Kidney (tissue), 13 donors: ENCODE measurements at regions not wholly inside any gene's neighbourhood (a gene's known extent, or its start where the extent isn't known, plus 50 kb on each side); places are given as distances from the start of the nearest gene placed in this dataset.

ENCODE experiments used
- DNase-seq, 5 donors: peaks; one replicate each; pipeline ENCODE4 v3.0.0-alpha.2; 2013 to 2020
- FAIRE-seq: peaks from 2 replicates; lab custom pipeline; 2012; peaks lifted over from hg19 to GRCh38; lab: Jason Lieb, UNC
- H3K27ac ChIP-seq, 2 donors: one replicate each; pipeline ENCODE4 v1.7.0; 2013; ENCODE audit warnings: low read depth in 2 of 2, low read length in 2 of 2, inconsistent platforms in 1 of 2
- H3K27me3 ChIP-seq: one replicate; pipeline ENCODE4 v1.7.1; 2013; ENCODE audit warnings: low read length, inconsistent platforms; ENCODE audit not compliant: control insufficient read depth, insufficient read depth
- H3K36me3 ChIP-seq, 3 donors: one replicate each; pipeline versions ENCODE4 v1.7.0 to v1.7.1; 2013; ENCODE audit warnings: low read length in 3 of 3, control low read depth in 1 of 3, inconsistent platforms in 1 of 3; ENCODE audit not compliant: insufficient read depth in 3 of 3, control insufficient read depth in 2 of 3
- H3K4me1 ChIP-seq, 3 donors: one replicate each; pipeline versions ENCODE4 v1.7.0 to v1.7.1; 2013; ENCODE audit warnings: low read length in 3 of 3, inconsistent platforms in 1 of 3, low read depth in 1 of 3; ENCODE audit not compliant: control insufficient read depth in 2 of 3, insufficient read depth in 2 of 3
- H3K4me3 ChIP-seq, 3 donors: one replicate each; pipeline versions ENCODE4 v1.7.0 to v1.8.1; 2013; ENCODE audit warnings: low read length in 3 of 3, control low read depth in 1 of 3, inconsistent platforms in 1 of 3
- H3K9ac ChIP-seq, 3 donors: one replicate each; pipeline versions ENCODE4 v1.7.0 to v1.7.1; 2013; ENCODE audit warnings: low read length in 3 of 3, control low read depth in 1 of 3, inconsistent platforms in 1 of 3
- H3K9me3 ChIP-seq, 3 donors: one replicate each; pipeline versions ENCODE4 v1.7.0 to v1.7.1; 2013; ENCODE audit warnings: low read length in 3 of 3, control low read depth in 1 of 3, inconsistent platforms in 1 of 3; ENCODE audit not compliant: control insufficient read depth in 2 of 3, insufficient read depth in 1 of 3
- CTCF ChIP-seq: IDR thresholded peaks from 3 replicates; pipeline ENCODE4 v1.5.1; 2012; ENCODE audit warnings: mild to moderate bottlenecking, moderate library complexity, borderline replicate concordance; ENCODE audit not compliant: insufficient read depth; ENCODE audit errors: extremely low read depth
- intact Hi-C: fragments of 100-400 bp; cut with DNase I; formaldehyde crosslinking; loops from one replicate; pipeline ENCODE4 v1.11.1; 2022
- donor health status: control.
- donor health status: control.
- donor health status: control.
- donor health status: control.
- donor health status: control.
- donor health status: DM: yes; HTN: yes; CAD: no.
- donor health status: Normal renal cell carcinoma (clear cell type).

- H3K27ac ChIP-seq = no peak overlapping the region
- no peak overlapping the region for H3K9ac ChIP-seq
- no peaks in the 10 kb centered on the region for H3K36me3 ChIP-seq
- no peak for TF ChIP-seq CTCF
- H3K4me3 ChIP-seq = no peak overlapping the region
- DNase-seq = no peak
- no peak for FAIRE-seq
- no peaks in the 10 kb centered on the region for H3K4me1 ChIP-seq
- intact Hi-C loops = no loop called here
- no peaks in the 10 kb centered on the region for H3K27me3 ChIP-seq
- no peaks in the 10 kb centered on the region for H3K9me3 ChIP-seq
These were observed 232.8 kb downstream of the CHRM3 start for GRCh38 chr1:239619190-239619589.

- no peak for DNase-seq
- no peak for FAIRE-seq
- Histone ChIP-seq H3K36me3 (no peaks in the 10 kb centered on the region), H3K9me3 (no peaks in the 10 kb centered on the region), H3K4me3 (no peak overlapping the region), H3K27me3 (no peaks in the 10 kb centered on the region), H3K9ac (no peak overlapping the region), H3K27ac (no peak overlapping the region), H3K4me1 (no peaks in the 10 kb centered on the region)
- intact Hi-C loops = no loop called here
- no peak for TF ChIP-seq CTCF
These were observed 244.4 kb downstream of the CHRM3 start for GRCh38 chr1:239630767-239631166.

- H3K27me3 ChIP-seq = no peaks in the 10 kb centered on the region
- H3K36me3 ChIP-seq = no peaks in the 10 kb centered on the region
- H3K4me1 ChIP-seq = no peaks in the 10 kb centered on the region
- no peak overlapping the region for H3K4me3 ChIP-seq
- no peak for FAIRE-seq
- no peak for TF ChIP-seq CTCF
- H3K9me3 ChIP-seq = no peaks in the 10 kb centered on the region
- intact Hi-C loops = no loop called here
- no peak for DNase-seq
- no peak overlapping the region for H3K27ac ChIP-seq
- H3K9ac ChIP-seq = no peak overlapping the region
These were observed 247.1 kb downstream of the CHRM3 start for GRCh38 chr1:239633432-239633831.

GRCh38 chr1:239635276-239635675 lies 248.9 kb downstream of the CHRM3 start:
- Histone ChIP-seq H3K9me3 (no peaks in the 10 kb centered on the region), H3K27ac (no peak overlapping the region), H3K4me3 (no peak overlapping the region), H3K4me1 (no peaks in the 10 kb centered on the region), H3K9ac (no peak overlapping the region), H3K36me3 (no peaks in the 10 kb centered on the region), H3K27me3 (no peaks in the 10 kb centered on the region)
- intact Hi-C loops = no loop called here
- FAIRE-seq = no peak
- DNase-seq = no peak
- no peak for TF ChIP-seq CTCF
